Esophagus muscularis mucosa (tissue), 4 donors: ENCODE measurements at regions not wholly inside any gene's neighbourhood (a gene's known extent, or its start where the extent isn't known, plus 50 kb on each side); places are given as distances from the start of the nearest gene placed in this dataset.

Experiments used
- DNase-seq: peaks from one replicate; pipeline ENCODE4 v3.0.0-alpha.2; 2017; ENCODE audit errors: extremely low spot score
- H3K27ac ChIP-seq, 4 donors: fragments of 200-600 bp; sonication (generic); replicated peaks in 1 of 4; 1 replicate in 3 of 4; 2 replicates in 1 of 4; pipeline ENCODE4 v1.5.1; 2016 to 2019; ENCODE audit warnings: mild to moderate bottlenecking in 1 of 4
- H3K27me3 ChIP-seq, 4 donors: fragments of 200-600 bp; sonication (generic); one replicate each; pipeline versions ENCODE4 v1.5.1 to v1.6.0; 2016 to 2019
- H3K36me3 ChIP-seq, 4 donors: fragments of 200-600 bp; sonication (generic); one replicate each; pipeline ENCODE4 v1.5.1; 2016 to 2019
- H3K4me1 ChIP-seq, 4 donors: fragments of 200-600 bp; sonication (generic); one replicate each; pipeline ENCODE4 v1.5.1; 2016 to 2019
- H3K4me3 ChIP-seq, 4 donors: fragments of 200-600 bp; sonication (generic); 1 replicate in 2 of 4; 2 replicates in 2 of 4; pipeline ENCODE4 v1.5.1; 2016 to 2019; ENCODE audit warnings: mild to moderate bottlenecking in 4 of 4, moderate library complexity in 1 of 4
- H3K9me3 ChIP-seq, 4 donors: fragments of 200-600 bp; sonication (generic); 1 replicate in 3 of 4; 2 replicates in 1 of 4; pipeline ENCODE4 v1.5.1; 2016 to 2019
- CTCF ChIP-seq, 3 experiments: fragments of 200-600 bp in 2 of 3; fragments of 450-650 bp in 1 of 3; sonication (generic) in 2 of 3; IDR thresholded peaks; one replicate each; pipeline ENCODE4 v1.5.1; 2017 to 2019; ENCODE audit warnings: antibody characterized with exemption in 3 of 3, mild to moderate bottlenecking in 2 of 3, moderate library complexity in 1 of 3
- EP300 ChIP-seq: sonication (generic); formaldehyde crosslinking; IDR thresholded peaks from one replicate; pipeline ENCODE4 v1.6.1; 2017; ENCODE audit warnings: antibody characterized with exemption
- POLR2A ChIP-seq: fragments of 450-650 bp; IDR thresholded peaks from one replicate; pipeline ENCODE4 v1.6.1; 2017; ENCODE audit warnings: antibody characterized with exemption, moderate library complexity, mild to moderate bottlenecking, low read depth
- POLR2AphosphoS5 ChIP-seq, 2 donors: sonication (generic); formaldehyde crosslinking; IDR thresholded peaks; one replicate each; pipeline ENCODE4 v1.6.1; 2017; ENCODE audit warnings: antibody characterized with exemption in 2 of 2
- WGBS: methylation state at CpG from one replicate; pipeline ENCODE4 v1.1.5; 2018; 5-methylcytosine and 5-hydroxymethylcytosine counted together
- intact Hi-C: fragments of 100-400 bp; cut with DNase I; formaldehyde crosslinking; loops from one replicate; pipeline ENCODE4 v1.15.1; 2023

- H3K36me3 ChIP-seq, result no peaks in the 10 kb centered on the region
- 47% methylated on average over 9 of the region's 9 CpGs for WGBS
- no peak for TF ChIP-seq POLR2A
- TF ChIP-seq POLR2AphosphoS5 (IDR thresholded peaks at IDR 0.05), result no peak
- TF ChIP-seq EP300, result no peak
- TF ChIP-seq CTCF (IDR thresholded peaks at IDR 0.05), result no peak
- intact Hi-C loops, result no loop called here
- H3K4me1 ChIP-seq, result peaks cover 20 to 37% (median 23%) of the 10 kb centered on the region in 4 donors
- peaks cover 0 to 2% (median 0%) of the 10 kb centered on the region in 4 donors for H3K9me3 ChIP-seq
- no peak overlapping the region for H3K4me3 ChIP-seq
- DNase-seq, result no peak
- H3K27ac ChIP-seq, result no peak overlapping the region
- H3K27me3 ChIP-seq, result peaks cover 0 to 32% (median 0%) of the 10 kb centered on the region in 4 donors
These were observed 161.2 kb downstream of the FGF18 start for GRCh38 chr5:171580502-171581265.

- Histone ChIP-seq H3K9me3 (no peaks in the 10 kb centered on the region), H3K4me3 (no peak overlapping the region), H3K27ac (no peak overlapping the region), H3K36me3 (no peaks in the 10 kb centered on the region), H3K4me1 (peaks cover 20 to 37% (median 23%) of the 10 kb centered on the region in 4 donors), H3K27me3 (peaks cover 0 to 42% (median 0%) of the 10 kb centered on the region in 4 donors)
- intact Hi-C loops, result no loop called here
- TF ChIP-seq EP300 (no peak), CTCF (IDR thresholded peaks at IDR 0.05) (no peak), POLR2A (no peak), POLR2AphosphoS5 (IDR thresholded peaks at IDR 0.05) (no peak)
- 66% methylated on average over 5 of the region's 7 CpGs for WGBS
- no peak for DNase-seq
These were observed 162.3 kb downstream of the FGF18 start for GRCh38 chr5:171581781-171582180.

- H3K4me1 ChIP-seq, result peaks cover 17 to 30% (median 23%) of the 10 kb centered on the region in 4 donors
- peak; percentile 47 for DNase-seq
- no peak overlapping the region for H3K4me3 ChIP-seq
- H3K36me3 ChIP-seq, result no peaks in the 10 kb centered on the region
- peaks cover 0 to 38% (median 0%) of the 10 kb centered on the region in 4 donors for H3K27me3 ChIP-seq
- WGBS, result 96% methylated on average over 5 of the region's 5 CpGs
- TF ChIP-seq POLR2A, result no peak
- no peak for TF ChIP-seq EP300
- no peak overlapping the region for H3K27ac ChIP-seq
- H3K9me3 ChIP-seq, result no peaks in the 10 kb centered on the region
- intact Hi-C loops, result no loop called here
These were observed 163.4 kb downstream of the FGF18 start for GRCh38 chr5:171582849-171583248.

GRCh38 chr5:171585981-171586380 lies 166.5 kb downstream of the FGF18 start:
- WGBS, result 90% methylated on average over 9 of the region's 9 CpGs
- H3K27me3 ChIP-seq, result peaks cover 0 to 37% (median 0%) of the 10 kb centered on the region in 4 donors
- DNase-seq, result peak; percentile 88
- TF ChIP-seq POLR2AphosphoS5 (IDR thresholded peaks at IDR 0.05) (no peak), CTCF (IDR thresholded peaks at IDR 0.05) (no peak), EP300 (no peak), POLR2A (no peak)
- H3K4me3 ChIP-seq, result no peak overlapping the region
- no peak overlapping the region for H3K27ac ChIP-seq
- no peaks in the 10 kb centered on the region for H3K9me3 ChIP-seq
- intact Hi-C loops, result no loop called here
- H3K36me3 ChIP-seq, result no peaks in the 10 kb centered on the region
- H3K4me1 ChIP-seq, result peaks cover 0 to 2% (median 1%) of the 10 kb centered on the region in 4 donors

- WGBS, result 80% methylated on average over 3 of the region's 4 CpGs
- Histone ChIP-seq H3K4me1 (no peaks in the 10 kb centered on the region), H3K27ac (no peak overlapping the region), H3K4me3 (no peak overlapping the region), H3K27me3 (peaks cover 0 to 34% (median 0%) of the 10 kb centered on the region in 4 donors), H3K9me3 (no peaks in the 10 kb centered on the region), H3K36me3 (no peaks in the 10 kb centered on the region)
- DNase-seq, result peak; percentile 75
- no peak for TF ChIP-seq POLR2A
- TF ChIP-seq POLR2AphosphoS5 (IDR thresholded peaks at IDR 0.05), result no peak
- no peak for TF ChIP-seq CTCF (IDR thresholded peaks at IDR 0.05)
- no peak for TF ChIP-seq EP300
- intact Hi-C loops, result no loop called here
These were observed 167.0 kb downstream of the FGF18 start for GRCh38 chr5:171586436-171586835.
